ENCODE measurements at regions not wholly inside any gene's neighbourhood (a gene's known extent, or its start where the extent isn't known, plus 50 kb on each side); places are given as distances from the start of the nearest gene placed in this dataset.

GRCh38 chr3:16090024-16090423 is 84.5 kb upstream of the GALNT15 start:
- DNase-seq (ENCODE audit: low read depth, low spot score): peak; percentile 65

GRCh38 chr3:16090706-16091105 is 83.8 kb upstream of the GALNT15 start:
- Histone ChIP-seq H3K27ac (ENCODE audit: control insufficient read depth, insufficient read depth, low read length) (no peak overlapping the region), H3K79me2 (ENCODE audit: control insufficient read depth, insufficient read depth, low read length) (no peaks in the 10 kb centered on the region)

More at GRCh38 chr3:16090024-16090423, 84.5 kb upstream of the GALNT15 start:
- TF ChIP-seq CTCF (optimal IDR thresholded peaks at IDR 0.05 in 1 of 3, IDR thresholded peaks at IDR 0.05 in 1 of 3, conservative IDR thresholded peaks at IDR 0.05 in 1 of 3; ENCODE audit: extremely low read depth in 1 of 3, insufficient read depth in 2 of 3, low read length in 3 of 3) (no peak), EZH2 (IDR thresholded peaks at IDR 0.05; ENCODE audit: low read length) (no peak)
- H2AFZ ChIP-seq (ENCODE audit: control insufficient read depth, low read length): no peak overlapping the region
- H3K9me1 ChIP-seq (ENCODE audit: control insufficient read depth, extremely low read depth, insufficient read depth, low read length): no peaks in the 10 kb centered on the region
- no peaks in the 10 kb centered on the region for H3K9me3 ChIP-seq (ENCODE audit: control insufficient read depth, low read depth, low read length)
- H3K9ac ChIP-seq (ENCODE audit: control insufficient read depth, extremely low read depth, insufficient read depth, low read length): no peak overlapping the region
- H3K27ac ChIP-seq (ENCODE audit: control insufficient read depth, insufficient read depth, low read length): no peak overlapping the region
- peak; percentile 76 for FAIRE-seq
- H3K36me3 ChIP-seq (ENCODE audit: control insufficient read depth in 2 of 2, extremely low read depth in 1 of 2, insufficient read depth in 2 of 2, low read length in 2 of 2): no peaks in the 10 kb centered on the region
- peaks cover 23% of the 10 kb centered on the region for H3K4me1 ChIP-seq (ENCODE audit: control insufficient read depth, extremely low read depth, insufficient read depth, low read length)
- H3K27me3 ChIP-seq (ENCODE audit: control insufficient read depth, extremely low read depth, insufficient read depth, low read length): no peaks in the 10 kb centered on the region
- peak overlapping the region; percentile 28 for H3K4me2 ChIP-seq (ENCODE audit: control insufficient read depth, extremely low read depth, insufficient read depth, low read depth, low read length)
- H4K20me1 ChIP-seq (ENCODE audit: control insufficient read depth, extremely low read depth, insufficient read depth, low read length): no peaks in the 10 kb centered on the region
- dilution Hi-C loops (cut with MboI; ENCODE audit: extremely low pct_ligation_motif_present, low sequenced_read_pairs): no loop called here
- no peak overlapping the region for H3K4me3 ChIP-seq (ENCODE audit: control insufficient read depth in 2 of 3, extremely low read depth in 1 of 3, insufficient read depth in 2 of 3, low read depth in 1 of 3, low read length in 3 of 3)
- no peaks in the 10 kb centered on the region for H3K79me2 ChIP-seq (ENCODE audit: control insufficient read depth, insufficient read depth, low read length)

More at GRCh38 chr3:16090706-16091105, 83.8 kb upstream of the GALNT15 start:
- TF ChIP-seq CTCF (optimal IDR thresholded peaks at IDR 0.05 in 1 of 3, IDR thresholded peaks at IDR 0.05 in 1 of 3, conservative IDR thresholded peaks at IDR 0.05 in 1 of 3; ENCODE audit: extremely low read depth in 1 of 3, insufficient read depth in 2 of 3, low read length in 3 of 3): no peak
- TF ChIP-seq EZH2 (IDR thresholded peaks at IDR 0.05; ENCODE audit: low read length): no peak
- Histone ChIP-seq H3K4me3 (ENCODE audit: control insufficient read depth in 2 of 3, extremely low read depth in 1 of 3, insufficient read depth in 2 of 3, low read depth in 1 of 3, low read length in 3 of 3) (no peak overlapping the region), H3K4me1 (ENCODE audit: control insufficient read depth, extremely low read depth, insufficient read depth, low read length) (peaks cover 23% of the 10 kb centered on the region), H3K9me3 (ENCODE audit: control insufficient read depth, low read depth, low read length) (no peaks in the 10 kb centered on the region), H3K27me3 (ENCODE audit: control insufficient read depth, extremely low read depth, insufficient read depth, low read length) (no peaks in the 10 kb centered on the region), H2AFZ (ENCODE audit: control insufficient read depth, low read length) (no peak overlapping the region), H3K9ac (ENCODE audit: control insufficient read depth, extremely low read depth, insufficient read depth, low read length) (no peak overlapping the region), H4K20me1 (ENCODE audit: control insufficient read depth, extremely low read depth, insufficient read depth, low read length) (no peaks in the 10 kb centered on the region), H3K9me1 (ENCODE audit: control insufficient read depth, extremely low read depth, insufficient read depth, low read length) (no peaks in the 10 kb centered on the region), H3K4me2 (ENCODE audit: control insufficient read depth, extremely low read depth, insufficient read depth, low read depth, low read length) (no peak overlapping the region), H3K36me3 (ENCODE audit: control insufficient read depth in 2 of 2, extremely low read depth in 1 of 2, insufficient read depth in 2 of 2, low read length in 2 of 2) (no peaks in the 10 kb centered on the region)
- FAIRE-seq (no peak), DNase-seq (ENCODE audit: low read depth, low spot score) (no peak)
- dilution Hi-C loops (cut with MboI; ENCODE audit: extremely low pct_ligation_motif_present, low sequenced_read_pairs): no loop called here

Data from keratinocyte (primary cell).